Spleen (tissue), 11 donors: ENCODE measurements at regions not wholly inside any gene's neighbourhood (a gene's known extent, or its start where the extent isn't known, plus 50 kb on each side); places are given as distances from the start of the nearest gene placed in this dataset.

Source experiments
- DNase-seq: peaks from one replicate; pipeline ENCODE4 v3.0.0-alpha.2; 2020
- H3K27ac ChIP-seq, 8 donors: fragments of 200-600 bp; sonication (generic) in 7 of 8; 1 replicate in 4 of 8; 2 replicates in 4 of 8; pipeline versions ENCODE4 v1.5.0 to v1.8.0; 2016 to 2021; ENCODE audit warnings: inconsistent platforms in 4 of 8, mild to moderate bottlenecking in 4 of 8, moderate library complexity in 1 of 8
- H3K27me3 ChIP-seq, 7 donors: fragments of 200-600 bp; sonication (generic) in 6 of 7; replicated peaks in 1 of 7; 1 replicate in 4 of 7; 2 replicates in 3 of 7; pipeline versions ENCODE4 v1.5.0 to v1.8.0; 2016 to 2021; ENCODE audit warnings: inconsistent platforms in 3 of 7, mild to moderate bottlenecking in 1 of 7
- H3K36me3 ChIP-seq, 6 donors: fragments of 200-600 bp; sonication (generic) in 5 of 6; 1 replicate in 4 of 6; 2 replicates in 2 of 6; pipeline versions ENCODE4 v1.5.0 to v1.8.0; 2016 to 2021; ENCODE audit warnings: inconsistent platforms in 2 of 6
- H3K4me1 ChIP-seq, 6 donors: fragments of 200-600 bp; sonication (generic) in 5 of 6; 1 replicate in 3 of 6; 2 replicates in 3 of 6; pipeline versions ENCODE4 v1.5.0 to v1.8.0; 2016 to 2021; ENCODE audit warnings: inconsistent platforms in 3 of 6
- H3K4me3 ChIP-seq, 8 donors: fragments of 200-600 bp; sonication (generic) in 7 of 8; 1 replicate in 4 of 8; 2 replicates in 4 of 8; pipeline versions ENCODE4 v1.5.0 to v1.8.0; 2016 to 2021; ENCODE audit warnings: inconsistent platforms in 4 of 8, mild to moderate bottlenecking in 4 of 8, moderate library complexity in 2 of 8
- H3K9me3 ChIP-seq, 8 donors: fragments of 200-600 bp; sonication (generic) in 7 of 8; 1 replicate in 4 of 8; 2 replicates in 4 of 8; pipeline versions ENCODE4 v1.5.0 to v1.8.0; 2016 to 2021; ENCODE audit warnings: inconsistent platforms in 4 of 8
- CTCF ChIP-seq, 11 experiments: fragments of 200-600 bp in 7 of 11; fragments of 450-650 bp in 4 of 11; sonication (generic) in 4 of 11; IDR thresholded peaks in 8 of 11; conservative IDR thresholded peaks in 3 of 11; 1 replicate in 7 of 11; 2 replicates in 4 of 11; pipeline versions ENCODE4 v1.4.0 to v1.8.0; 2016 to 2021; ENCODE audit warnings: antibody characterized with exemption in 11 of 11, inconsistent platforms in 4 of 11, mild to moderate bottlenecking in 1 of 11
- POLR2A ChIP-seq, 3 donors: fragments of 450-650 bp; IDR thresholded peaks; one replicate each; pipeline ENCODE4 v1.5.1; 2017; ENCODE audit warnings: antibody characterized with exemption in 3 of 3, mild to moderate bottlenecking in 1 of 3
- POLR2AphosphoS5 ChIP-seq, 3 donors: sonication (generic); formaldehyde crosslinking; IDR thresholded peaks; one replicate each; pipeline ENCODE4 v1.5.1; 2017; ENCODE audit warnings: antibody characterized with exemption in 3 of 3
- WGBS, 5 donors: extraction: QIAGEN DNeasy Blood & Tissue Kit in 3 of 5; methylation state at CpG; one replicate each; pipeline versions ENCODE4 v1.1.5 to v1.1.7; 2013 to 2018; 5-methylcytosine and 5-hydroxymethylcytosine counted together
- intact Hi-C: fragments of 100-400 bp; cut with DNase I; formaldehyde crosslinking; loops from one replicate; pipeline ENCODE4 v1.15.0; 2023; ENCODE audit warnings: low total_unique reads
- donor health status: healthy with polysubstance abuse.
- donor health status: DM: no; HTN: no; CAD: no; lungs with moderate emphysema.
- donor health status: DM: no; HTN: no; CAD: no.
- donor health status: Bipolar disorder and iron deficiency.
- donor health status: healthy.
- donor health status: DM: no; HTN: no; CAD: no.
- donor health status: DM: yes; HTN: yes; CAD: no.

- no peak overlapping the region for H3K27ac ChIP-seq
- H3K9me3 ChIP-seq: no peaks in the 10 kb centered on the region
- WGBS, 5 donors: 71 to 83% (median 80%) methylated on average over 6 of the region's 6 CpGs
- H3K4me3 ChIP-seq: no peak overlapping the region
- H3K27me3 ChIP-seq: peaks cover 0 to 15% (median 0%) of the 10 kb centered on the region in 7 donors
- H3K4me1 ChIP-seq: no peaks in the 10 kb centered on the region
- H3K36me3 ChIP-seq: no peaks in the 10 kb centered on the region
- intact Hi-C loops: no loop called here
- no peak for DNase-seq
- TF ChIP-seq POLR2AphosphoS5 (IDR thresholded peaks at IDR 0.05) (no peak), CTCF (IDR thresholded peaks at IDR 0.05 in 8 of 11, conservative IDR thresholded peaks at IDR 0.05 in 3 of 11) (no peak), POLR2A (IDR thresholded peaks at IDR 0.05) (no peak)
Measured at GRCh38 chr7:25549271-25549921, 321.1 kb upstream of the NPVF start.

GRCh38 chr7:25550149-25550548, 321.9 kb upstream of the NPVF start:
- H3K9me3 ChIP-seq: no peaks in the 10 kb centered on the region
- 88 to 95% (median 92%) methylated on average over 5 of the region's 5 CpGs for WGBS, 5 donors

GRCh38 chr7:25552998-25553397, 324.7 kb upstream of the NPVF start:
- DNase-seq: no peak
- Histone ChIP-seq H3K4me1 (no peaks in the 10 kb centered on the region), H3K4me3 (no peak overlapping the region), H3K9me3 (no peaks in the 10 kb centered on the region), H3K36me3 (no peaks in the 10 kb centered on the region), H3K27ac (no peak overlapping the region), H3K27me3 (no peaks in the 10 kb centered on the region)
- whole genome bisulfite sequencing, 5 donors: 67 to 86% (median 78%) methylated on average over 3 of the region's 3 CpGs
- TF ChIP-seq CTCF (IDR thresholded peaks at IDR 0.05 in 8 of 11, conservative IDR thresholded peaks at IDR 0.05 in 3 of 11) (no peak), POLR2AphosphoS5 (IDR thresholded peaks at IDR 0.05) (no peak), POLR2A (IDR thresholded peaks at IDR 0.05) (no peak)
- intact Hi-C loops: no loop called here

More at GRCh38 chr7:25550149-25550548, 321.9 kb upstream of the NPVF start:
- H3K4me1 ChIP-seq: no peaks in the 10 kb centered on the region
- H3K27ac ChIP-seq: no peak overlapping the region
- no peak for DNase-seq
- H3K27me3 ChIP-seq: peaks cover 0 to 12% (median 0%) of the 10 kb centered on the region in 7 donors
- TF ChIP-seq POLR2AphosphoS5 (IDR thresholded peaks at IDR 0.05) (no peak), CTCF (IDR thresholded peaks at IDR 0.05 in 8 of 11, conservative IDR thresholded peaks at IDR 0.05 in 3 of 11) (no peak), POLR2A (IDR thresholded peaks at IDR 0.05) (no peak)
- H3K36me3 ChIP-seq: no peaks in the 10 kb centered on the region
- intact Hi-C loops: no loop called here
- no peak overlapping the region for H3K4me3 ChIP-seq

GRCh38 chr7:25553580-25554291, 325.4 kb upstream of the NPVF start:
- 77 to 87% (median 77%) methylated on average over 13 of the region's 13 CpGs for WGBS, 5 donors
- TF ChIP-seq POLR2A (IDR thresholded peaks at IDR 0.05) (no peak), POLR2AphosphoS5 (IDR thresholded peaks at IDR 0.05) (no peak), CTCF (IDR thresholded peaks at IDR 0.05 in 8 of 11, conservative IDR thresholded peaks at IDR 0.05 in 3 of 11) (no peak)
- H3K27me3 ChIP-seq: no peaks in the 10 kb centered on the region
- no peaks in the 10 kb centered on the region for H3K36me3 ChIP-seq
- intact Hi-C loops: no loop called here
- DNase-seq: no peak
- no peaks in the 10 kb centered on the region for H3K4me1 ChIP-seq
- no peak overlapping the region for H3K4me3 ChIP-seq
- H3K27ac ChIP-seq: no peak overlapping the region
- H3K9me3 ChIP-seq: no peaks in the 10 kb centered on the region
